CD4-positive, CD25-positive, alpha-beta regulatory T cell (primary cell): ENCODE measurements at regions not wholly inside any gene's neighbourhood (a gene's known extent, or its start where the extent isn't known, plus 50 kb on each side); places are given as distances from the start of the nearest gene placed in this dataset.

Source experiments
- ATAC-seq, 2 donors: fragments of 150-1000 bp; cut with Tn5 transposase; one replicate each; pipeline ENCODE4 v1.10.0; 2021; ENCODE audit warnings: low read depth in 2 of 2, moderate number of reproducible peaks in 2 of 2, moderate library complexity in 1 of 2
- DNase-seq, 3 donors: peaks; one replicate each; pipeline versions ENCODE4 v3.0.0 to v3.0.0-alpha.2; 2012 to 2022; ENCODE audit warnings: mixed read lengths in 1 of 3
- H3K27ac ChIP-seq: one replicate; pipeline ENCODE4 v1.7.0; 2013; ENCODE audit warnings: mild to moderate bottlenecking, low read length; ENCODE audit not compliant: insufficient read depth, poor library complexity, severe bottlenecking
- H3K27me3 ChIP-seq: one replicate; pipeline ENCODE4 v1.7.0; 2013; ENCODE audit warnings: low read length; ENCODE audit not compliant: control insufficient read depth, insufficient read depth
- H3K36me3 ChIP-seq: one replicate; pipeline ENCODE4 v1.7.0; 2013; ENCODE audit warnings: mild to moderate bottlenecking, low read length, moderate library complexity; ENCODE audit not compliant: control insufficient read depth, insufficient read depth
- H3K4me1 ChIP-seq: 2 replicates; pipeline ENCODE4 v1.7.0; 2013; ENCODE audit warnings: mild to moderate bottlenecking, low read length; ENCODE audit not compliant: insufficient read depth, control insufficient read depth, poor library complexity, severe bottlenecking
- H3K4me3 ChIP-seq: one replicate; pipeline ENCODE4 v1.7.0; 2013; ENCODE audit warnings: low read depth, mild to moderate bottlenecking, low read length, moderate library complexity
- H3K9me3 ChIP-seq, 2 experiments: 1 replicate in 1 of 2; 2 replicates in 1 of 2; pipeline ENCODE4 v1.7.0; 2013; ENCODE audit warnings: low read length in 2 of 2, mild to moderate bottlenecking in 1 of 2, moderate library complexity in 1 of 2; ENCODE audit not compliant: control insufficient read depth in 2 of 2
- H3K27ac Mint-ChIP-seq, 3 donors: one replicate each; pipeline ENCODE4 v1.8.0; 2020 to 2022; ENCODE audit warnings: mild to moderate bottlenecking in 3 of 3, mixed read lengths in 3 of 3, moderate library complexity in 2 of 3
- H3K27me3 Mint-ChIP-seq: one replicate; pipeline ENCODE4 v1.8.0; 2022; ENCODE audit warnings: mild to moderate bottlenecking, mixed read lengths
- H3K36me3 Mint-ChIP-seq: one replicate; pipeline ENCODE4 v1.8.0; 2020; ENCODE audit warnings: mixed read lengths
- H3K4me1 Mint-ChIP-seq, 4 donors: one replicate each; pipeline ENCODE4 v1.8.0; 2020 to 2022; ENCODE audit warnings: mixed read lengths in 4 of 4, mild to moderate bottlenecking in 1 of 4
- H3K4me3 Mint-ChIP-seq, 4 donors: one replicate each; pipeline ENCODE4 v1.8.0; 2020 to 2022; ENCODE audit warnings: mild to moderate bottlenecking in 4 of 4, mixed read lengths in 4 of 4, moderate library complexity in 3 of 4
- H3K9me3 Mint-ChIP-seq, 7 donors: one replicate each; pipeline ENCODE4 v1.8.0; 2020 to 2022; ENCODE audit warnings: mixed read lengths in 7 of 7, mild to moderate bottlenecking in 3 of 7, moderate library complexity in 2 of 7

- Mint-ChIP-seq H3K27me3 (no peaks in the 10 kb centered on the region), H3K9me3 (peaks cover 0 to 12% (median 3%) of the 10 kb centered on the region in 7 donors), H3K4me3 (no peak overlapping the region), H3K36me3 (no peaks in the 10 kb centered on the region), H3K4me1 (no peaks in the 10 kb centered on the region), H3K27ac (no peak overlapping the region)
- no peak for DNase-seq
- no peak for ATAC-seq
- Histone ChIP-seq H3K36me3 (no peaks in the 10 kb centered on the region), H3K4me1 (no peaks in the 10 kb centered on the region), H3K4me3 (no peak overlapping the region), H3K27ac (no peak overlapping the region), H3K9me3 (no peaks in the 10 kb centered on the region), H3K27me3 (no peaks in the 10 kb centered on the region)
Measured at GRCh38 chr7:97450516-97450915, 281.4 kb upstream of the TAC1 start.

- no peak overlapping the region for H3K4me3 ChIP-seq
- no peak for ATAC-seq
- no peak overlapping the region for H3K27ac ChIP-seq
Measured at GRCh38 chr7:97454636-97455035, 277.2 kb upstream of the TAC1 start.

DNA sequence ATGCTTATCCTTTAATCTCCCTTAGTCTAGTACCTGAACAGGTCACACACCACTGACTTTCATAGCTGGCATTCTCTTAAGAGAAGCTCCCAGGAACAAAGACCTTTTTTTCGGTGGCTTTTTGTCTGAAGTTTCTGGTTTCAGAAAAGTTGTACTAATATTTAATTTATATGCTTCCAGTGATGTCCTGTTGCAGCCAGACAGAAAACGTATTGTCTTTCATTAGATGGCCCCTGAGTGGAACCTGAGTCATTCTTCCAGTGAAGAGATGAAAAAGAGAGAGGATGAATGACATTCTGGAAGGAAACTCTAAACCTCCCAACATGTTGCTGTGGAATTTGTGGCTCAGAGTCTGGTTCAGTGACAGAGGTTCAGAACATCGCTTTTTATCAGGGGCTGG lies 274.8 kb upstream of the TAC1 start:
- Mint-ChIP-seq H3K9me3 (peaks cover 0 to 16% (median 4%) of the 10 kb centered on the region in 7 donors), H3K4me1 (no peaks in the 10 kb centered on the region), H3K36me3 (no peaks in the 10 kb centered on the region), H3K4me3 (no peak overlapping the region), H3K27me3 (no peaks in the 10 kb centered on the region), H3K27ac (no peak overlapping the region)
- ATAC-seq: no peak
- Histone ChIP-seq H3K27me3 (no peaks in the 10 kb centered on the region), H3K27ac (no peak overlapping the region), H3K4me1 (no peaks in the 10 kb centered on the region), H3K9me3 (peaks cover 4 to 6% of the 10 kb centered on the region in 2 experiments), H3K36me3 (no peaks in the 10 kb centered on the region), H3K4me3 (no peak overlapping the region)
- no peak for DNase-seq

More at GRCh38 chr7:97454636-97455035, 277.2 kb upstream of the TAC1 start:
- Mint-ChIP-seq H3K36me3 (no peaks in the 10 kb centered on the region), H3K27ac (no peak overlapping the region), H3K4me1 (no peaks in the 10 kb centered on the region), H3K27me3 (no peaks in the 10 kb centered on the region), H3K9me3 (peaks cover 0 to 5% (median 1%) of the 10 kb centered on the region in 7 donors), H3K4me3 (no peak overlapping the region)
- DNase-seq: no peak
- Histone ChIP-seq H3K36me3 (no peaks in the 10 kb centered on the region), H3K4me1 (no peaks in the 10 kb centered on the region), H3K9me3 (no peaks in the 10 kb centered on the region), H3K27me3 (no peaks in the 10 kb centered on the region)

- no peaks in the 10 kb centered on the region for H3K27me3 ChIP-seq
- Mint-ChIP-seq H3K36me3 (no peaks in the 10 kb centered on the region), H3K4me1 (no peaks in the 10 kb centered on the region), H3K4me3 (no peak overlapping the region), H3K27ac (no peak overlapping the region), H3K9me3 (peaks cover 0 to 22% (median 6%) of the 10 kb centered on the region in 7 donors), H3K27me3 (no peaks in the 10 kb centered on the region)
- H3K27ac ChIP-seq: no peak overlapping the region
- no peaks in the 10 kb centered on the region for H3K4me1 ChIP-seq
- DNase-seq (no peak), ATAC-seq (no peak)
- peaks cover 4 to 6% of the 10 kb centered on the region in 2 experiments for H3K9me3 ChIP-seq
- H3K4me3 ChIP-seq: no peak overlapping the region
- H3K36me3 ChIP-seq: no peaks in the 10 kb centered on the region
Measured at GRCh38 chr7:97460433-97460832, 271.5 kb upstream of the TAC1 start.

DNA sequence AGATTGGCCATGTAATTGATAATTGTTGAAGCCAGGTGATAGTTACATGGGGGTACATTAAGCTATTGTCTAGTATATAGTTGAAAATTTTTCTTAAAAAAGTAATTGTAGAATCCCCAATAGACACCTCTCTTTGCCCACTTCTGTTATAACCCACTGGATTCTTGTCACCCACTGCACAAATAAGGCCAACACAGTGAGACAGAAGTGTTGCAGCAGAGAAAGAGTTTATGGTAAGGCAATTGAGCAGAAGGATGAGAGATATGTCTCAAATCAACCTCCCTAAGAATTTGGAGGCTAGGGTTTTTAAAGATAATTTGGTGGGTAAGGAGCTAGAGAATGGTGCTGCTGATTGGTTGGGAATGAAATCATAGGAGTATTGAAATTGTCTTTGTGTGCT lies 270.3 kb upstream of the TAC1 start:
- ATAC-seq: no peak
- no peak overlapping the region for H3K27ac ChIP-seq
- Mint-ChIP-seq H3K9me3 (peaks cover 0 to 22% (median 6%) of the 10 kb centered on the region in 7 donors), H3K27ac (no peak overlapping the region), H3K36me3 (no peaks in the 10 kb centered on the region), H3K4me3 (no peak overlapping the region), H3K27me3 (no peaks in the 10 kb centered on the region), H3K4me1 (no peaks in the 10 kb centered on the region)
- DNase-seq: no peak
- H3K4me1 ChIP-seq: no peaks in the 10 kb centered on the region
- no peaks in the 10 kb centered on the region for H3K36me3 ChIP-seq
- no peak overlapping the region for H3K4me3 ChIP-seq
- H3K9me3 ChIP-seq: peaks cover 4 to 6% of the 10 kb centered on the region in 2 experiments
- no peaks in the 10 kb centered on the region for H3K27me3 ChIP-seq

DNA sequence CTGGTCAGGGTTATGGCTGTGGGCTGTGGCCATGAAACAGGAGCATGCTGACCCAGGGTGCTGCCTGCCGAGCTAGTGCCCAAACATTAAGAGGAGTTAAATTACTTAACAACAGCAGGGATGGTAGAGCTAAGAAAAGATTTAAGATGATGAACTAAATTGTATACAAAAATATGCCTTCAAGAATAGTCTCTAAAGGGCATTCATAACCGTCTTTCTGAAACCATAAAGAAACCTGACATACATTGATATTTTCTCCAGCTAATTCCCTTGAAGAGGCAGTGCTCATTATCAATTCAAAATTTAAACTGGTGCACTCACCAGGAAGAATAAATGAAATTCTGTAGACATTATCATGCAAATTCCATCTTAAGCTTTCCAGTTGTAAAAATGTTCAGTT lies 265.8 kb upstream of the TAC1 start:
- Mint-ChIP-seq H3K27me3 (peaks cover 4% of the 10 kb centered on the region), H3K27ac (no peak overlapping the region), H3K9me3 (peaks cover 0 to 17% (median 2%) of the 10 kb centered on the region in 7 donors), H3K36me3 (no peaks in the 10 kb centered on the region), H3K4me1 (no peaks in the 10 kb centered on the region), H3K4me3 (no peak overlapping the region)
- Histone ChIP-seq H3K36me3 (no peaks in the 10 kb centered on the region), H3K4me3 (no peak overlapping the region), H3K9me3 (peaks cover 4 to 6% of the 10 kb centered on the region in 2 experiments), H3K4me1 (no peaks in the 10 kb centered on the region), H3K27ac (no peak overlapping the region), H3K27me3 (no peaks in the 10 kb centered on the region)
- ATAC-seq (no peak), DNase-seq (no peak)

DNA sequence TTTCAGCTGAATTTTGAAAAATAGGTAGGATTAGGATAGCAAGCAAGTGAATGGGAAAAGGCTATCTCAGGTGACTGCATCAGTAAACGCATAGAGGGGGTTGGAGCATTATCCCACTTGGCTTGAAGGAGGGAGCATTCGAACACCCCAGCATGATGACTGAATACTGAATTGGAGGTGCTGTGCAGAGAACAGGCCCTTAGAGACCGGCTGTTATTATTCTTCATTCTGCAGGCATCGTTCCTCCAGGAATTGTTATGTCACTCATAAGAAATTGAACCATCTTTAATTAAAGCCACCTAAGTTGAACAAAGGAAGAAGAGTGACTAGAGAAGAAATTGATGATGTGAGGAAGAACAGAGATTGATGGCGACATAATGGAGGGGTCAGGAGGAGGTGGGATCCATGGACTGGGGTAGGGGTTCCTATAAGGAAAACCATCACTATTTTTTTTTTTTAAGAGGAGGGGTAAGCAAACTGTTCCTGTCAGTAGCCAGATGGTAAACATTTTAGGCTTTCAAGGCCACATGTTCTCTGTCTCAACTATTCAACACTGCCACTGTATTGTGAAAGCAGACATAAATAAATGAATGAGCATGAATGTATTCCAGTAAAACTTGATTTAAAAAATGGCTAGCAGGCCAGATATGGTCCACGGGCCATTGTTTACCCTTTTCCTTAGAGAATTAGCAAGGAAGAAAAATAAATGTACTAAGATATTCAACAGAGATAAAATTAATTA lies 264.7 kb upstream of the TAC1 start:
- H3K4me3 Mint-ChIP-seq: no peak overlapping the region
- no peaks in the 10 kb centered on the region for H3K36me3 Mint-ChIP-seq
- Histone ChIP-seq H3K9me3 (no peaks in the 10 kb centered on the region), H3K4me3 (no peak overlapping the region), H3K27me3 (no peaks in the 10 kb centered on the region), H3K36me3 (no peaks in the 10 kb centered on the region), H3K4me1 (no peaks in the 10 kb centered on the region), H3K27ac (no peak overlapping the region)
- DNase-seq (no peak), ATAC-seq (no peak)
- H3K4me1 Mint-ChIP-seq: no peaks in the 10 kb centered on the region
- peaks cover 0 to 8% (median 2%) of the 10 kb centered on the region in 7 donors for H3K9me3 Mint-ChIP-seq
- H3K27ac Mint-ChIP-seq: no peak overlapping the region
- H3K27me3 Mint-ChIP-seq: peaks cover 4% of the 10 kb centered on the region

DNA sequence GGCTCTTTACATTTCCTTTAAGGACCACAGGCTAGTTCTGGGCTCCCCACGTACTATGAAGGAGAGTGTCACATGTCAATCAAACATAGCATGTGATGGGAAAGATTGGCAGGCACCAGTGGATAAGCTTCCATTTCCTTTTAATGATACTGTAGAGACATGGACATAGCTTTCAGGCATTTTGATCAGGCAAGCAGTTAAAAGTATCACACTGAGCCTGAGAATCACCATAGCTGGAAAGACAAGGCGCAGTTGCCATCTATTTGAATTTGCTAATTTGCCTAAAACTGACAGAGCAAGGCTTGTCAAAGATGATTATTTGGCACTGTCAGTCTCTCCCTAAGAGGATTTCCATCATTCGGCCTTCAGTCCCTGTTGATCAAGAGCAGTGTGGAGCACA lies 263.4 kb upstream of the TAC1 start:
- ATAC-seq (no peak), DNase-seq (no peak)
- Histone ChIP-seq H3K27me3 (no peaks in the 10 kb centered on the region), H3K36me3 (no peaks in the 10 kb centered on the region), H3K4me3 (no peak overlapping the region), H3K4me1 (no peaks in the 10 kb centered on the region), H3K27ac (no peak overlapping the region), H3K9me3 (no peaks in the 10 kb centered on the region)
- no peaks in the 10 kb centered on the region for H3K4me1 Mint-ChIP-seq
- no peaks in the 10 kb centered on the region for H3K36me3 Mint-ChIP-seq
- peaks cover 0 to 4% (median 0%) of the 10 kb centered on the region in 7 donors for H3K9me3 Mint-ChIP-seq
- no peak overlapping the region for H3K4me3 Mint-ChIP-seq
- peaks cover 4% of the 10 kb centered on the region for H3K27me3 Mint-ChIP-seq
- H3K27ac Mint-ChIP-seq: no peak overlapping the region
